A549 (cell line): ENCODE measurements at regions not wholly inside any gene's neighbourhood (a gene's known extent, or its start where the extent isn't known, plus 50 kb on each side); places are given as distances from the start of the nearest gene placed in this dataset.

Experiments used
- ATAC-seq, 2 experiments: fragments of 200-7000 bp in 1 of 2; fragments of >200 bp in 1 of 2; cut with Nextera tagmentation in 1 of 2; cut with Tn5 transposase in 1 of 2; 3 replicates each; pipeline versions ENCODE4 v1.8.0 to v1.9.1; 2018 to 2020; ENCODE audit warnings: mild to moderate bottlenecking in 1 of 2, moderate library complexity in 1 of 2
- CTCF ChIA-PET: fragments of 300-600 bp; sonication (Branson Sonifier 250); formaldehyde crosslinking; extraction: SDS; loops from one replicate; lab custom pipeline; 2021; ENCODE audit warnings: antibody characterized with exemption, inconsistent platforms; lab: Yijun Ruan, JAX
- POLR2A ChIA-PET: fragments of 350-600 bp; formaldehyde crosslinking; extraction: SDS; loops from one replicate; lab custom pipeline; 2021; ENCODE audit warnings: antibody characterized with exemption, inconsistent platforms; lab: Yijun Ruan, JAX
- DNase-seq, 2 experiments: peaks; one replicate each; pipeline versions ENCODE4 v3.0.0 to v3.0.0-alpha.2; 2011 to 2016; ENCODE audit warnings: low read depth in 1 of 2, low spot score in 1 of 2
- FAIRE-seq: peaks from 2 replicates; lab custom pipeline; 2011; peaks lifted over from hg19 to GRCh38; lab: Jason Lieb, UNC
- H3K27ac ChIP-seq, 2 experiments: fragments of >200 bp; sonication (Bioruptor Twin); formaldehyde crosslinking; 3 replicates each; pipeline ENCODE4 v1.5.1; 2016 to 2017
- H3K4me1 ChIP-seq: fragments of >200 bp; sonication (Bioruptor Twin); formaldehyde crosslinking; 3 replicates; pipeline ENCODE4 v1.6.1; 2016
- H3K4me2 ChIP-seq: fragments of >200 bp; sonication (Bioruptor Twin); formaldehyde crosslinking; 3 replicates; pipeline ENCODE4 v1.6.1; 2016
- H3K4me3 ChIP-seq: fragments of >200 bp; sonication (Bioruptor Twin); formaldehyde crosslinking; 3 replicates; pipeline ENCODE4 v1.5.1; 2016
- H3K9me3 ChIP-seq: fragments of >200 bp; sonication (Bioruptor Twin); formaldehyde crosslinking; 3 replicates; pipeline ENCODE4 v1.6.1; 2016
- CBX2 ChIP-seq: fragments of 200-600 bp; sonication (generic); IDR thresholded peaks from 2 replicates; pipeline ENCODE4 v1.6.1; 2016; ENCODE audit warnings: low read depth, mild to moderate bottlenecking, borderline replicate concordance
- CBX8 ChIP-seq: fragments of 200-600 bp; sonication (generic); IDR thresholded peaks from 2 replicates; pipeline ENCODE4 v1.6.1; 2016
- CEBPB ChIP-seq, 2 experiments: fragments of >200 bp in 1 of 2; sonication (Bioruptor Twin) in 1 of 2; formaldehyde crosslinking in 1 of 2; IDR thresholded peaks; 2 replicates each; pipeline ENCODE4 v1.6.1; 2012 to 2016
- CHD2 ChIP-seq: fragments of 150-350 bp; IDR thresholded peaks from 2 replicates; pipeline ENCODE4 v1.6.1; 2014; ENCODE audit warnings: low read length; ENCODE audit not compliant: partially characterized antibody
- CHD4 ChIP-seq: fragments of 200-600 bp; sonication (generic); IDR thresholded peaks from 2 replicates; pipeline ENCODE4 v1.6.1; 2016; ENCODE audit warnings: antibody characterized with exemption, mild to moderate bottlenecking, borderline replicate concordance
- EHMT2 ChIP-seq: fragments of 200-600 bp; sonication (generic); IDR thresholded peaks from 2 replicates; pipeline ENCODE4 v1.6.1; 2016; ENCODE audit warnings: antibody characterized with exemption, low read depth, mild to moderate bottlenecking, moderate library complexity
- FOSL2 ChIP-seq, 2 experiments: fragments of 450-650 bp in 1 of 2; fragments of >200 bp in 1 of 2; sonication (Bioruptor Twin) in 1 of 2; formaldehyde crosslinking; IDR thresholded peaks; 2 replicates each; pipeline versions ENCODE4 v1.5.0 to v1.6.1; 2016 to 2020; ENCODE audit warnings: mild to moderate bottlenecking in 1 of 2, moderate library complexity in 1 of 2
- HDAC2 ChIP-seq: fragments of 200-600 bp; sonication (generic); IDR thresholded peaks from 2 replicates; pipeline ENCODE4 v1.6.1; 2016
- HEYL ChIP-seq: fragments of 250-450 bp; sonication (Bioruptor Pico); IDR thresholded peaks from 2 replicates; pipeline ENCODE4 v1.8.0; 2021; ENCODE audit warnings: mild to moderate bottlenecking, moderate library complexity
- JUNB ChIP-seq: fragments of >200 bp; sonication (Bioruptor Twin); formaldehyde crosslinking; IDR thresholded peaks from 2 replicates; pipeline ENCODE4 v1.6.1; 2016
- KDM1A ChIP-seq: fragments of 200-600 bp; sonication (generic); IDR thresholded peaks from 2 replicates; pipeline ENCODE4 v1.6.1; 2016; ENCODE audit warnings: low read depth, mild to moderate bottlenecking
- MAFK ChIP-seq: fragments of 450-650 bp; IDR thresholded peaks from 2 replicates; pipeline ENCODE4 v1.6.1; 2014; ENCODE audit not compliant: partially characterized antibody
- MAZ ChIP-seq: fragments of 150-350 bp; IDR thresholded peaks from 2 replicates; pipeline ENCODE4 v1.6.1; 2014; ENCODE audit warnings: antibody characterized with exemption, low read depth, low read length, borderline replicate concordance
- NR3C1 ChIP-seq: fragments of >200 bp; sonication (Bioruptor Twin); formaldehyde crosslinking; IDR thresholded peaks from 3 replicates; pipeline ENCODE4 v1.6.1; 2017
- POLR2AphosphoS2 ChIP-seq: conservative IDR thresholded peaks from 2 replicates; pipeline ENCODE4 v1.6.1; 2012; ENCODE audit warnings: low read length, improper control_type of control experiment, inconsistent platforms
- RCOR1 ChIP-seq: fragments of 150-350 bp; IDR thresholded peaks from 2 replicates; pipeline ENCODE4 v1.6.1; 2014; ENCODE audit warnings: antibody characterized with exemption, low read length, low read depth
- SMC3 ChIP-seq: fragments of >200 bp; sonication (Bioruptor Twin); formaldehyde crosslinking; IDR thresholded peaks from 3 replicates; pipeline ENCODE4 v1.6.1; 2018; ENCODE audit warnings: inconsistent platforms
- TP53 ChIP-seq: fragments of 250-450 bp; sonication (Bioruptor Pico); IDR thresholded peaks from 2 replicates; pipeline ENCODE4 v1.5.0; 2021; ENCODE audit warnings: mild to moderate bottlenecking, moderate library complexity
- ZSCAN20 ChIP-seq: fragments of 250-450 bp; sonication (Bioruptor Pico); IDR thresholded peaks from 2 replicates; pipeline ENCODE4 v1.8.0; 2022; ENCODE audit warnings: mild to moderate bottlenecking, moderate library complexity
- WGBS: methylation state at CpG from one replicate; pipeline ENCODE4 v1.1.6; 2017; ENCODE audit errors: missing lambda C conversion rate; 5-methylcytosine and 5-hydroxymethylcytosine counted together
- TF ChIP-seq, protein P1 (sequence below): IDR thresholded peaks from 2 replicates; pipeline ENCODE4 v1.6.1; 2012; ENCODE audit warnings: low read depth, borderline replicate concordance
- TF ChIP-seq, protein P2 (sequence below): fragments of >200 bp; sonication (Bioruptor Twin); formaldehyde crosslinking; IDR thresholded peaks from 3 replicates; pipeline ENCODE4 v1.6.1; 2016
- TF ChIP-seq, protein P3 (sequence below): fragments of 150-350 bp; IDR thresholded peaks from 2 replicates; pipeline ENCODE4 v1.6.1; 2014; ENCODE audit warnings: low read depth, mild to moderate bottlenecking, low read length
- TF ChIP-seq, protein P4 (sequence below): fragments of 450-650 bp; IDR thresholded peaks from 2 replicates; pipeline ENCODE4 v1.6.1; 2014; ENCODE audit warnings: antibody characterized with exemption

DNA sequence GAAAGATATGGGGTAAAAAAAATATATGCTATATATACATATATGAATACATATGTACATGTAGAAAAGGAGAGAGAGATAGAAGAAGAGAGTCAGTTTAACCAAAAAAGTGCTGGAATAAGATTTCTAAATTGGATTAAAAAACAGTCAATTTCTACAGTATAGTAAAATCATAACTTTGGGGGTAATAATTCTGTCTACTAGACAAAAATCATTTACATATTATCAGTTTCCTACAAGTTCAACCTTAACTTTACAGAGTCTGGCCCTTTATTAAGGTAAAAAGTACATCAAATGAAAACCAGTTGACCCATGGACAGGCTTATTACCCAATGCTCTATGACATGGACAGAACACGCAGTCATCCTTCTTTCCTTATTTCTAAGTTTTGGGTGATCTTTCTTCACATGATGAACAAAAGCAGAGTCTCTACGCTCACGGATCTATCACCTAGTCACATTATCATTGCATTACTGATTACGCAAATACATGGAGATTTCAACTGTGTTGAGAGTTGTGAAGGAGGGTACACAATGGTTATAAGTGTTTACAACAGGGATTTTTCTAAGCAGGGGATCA lies 63.9 kb upstream of the SMIM36 start:
- no peak for DNase-seq
- H3K27ac ChIP-seq: peak overlapping the region in 1 of 2 experiments; percentile 44; a peak in 2 of 6 replicates
- peaks cover 32% of the 10 kb centered on the region for H3K4me1 ChIP-seq
- H3K4me2 ChIP-seq: no peak overlapping the region
- no peaks in the 10 kb centered on the region for H3K9me3 ChIP-seq
- FAIRE-seq: peak; percentile 73
- no peak overlapping the region for H3K4me3 ChIP-seq
- 94% methylated on average over 4 of the region's 4 CpGs for WGBS
- no peak for ATAC-seq
- ChIA-PET CTCF (no interaction called here), POLR2A (no interaction called here)
- no peak for TF ChIP-seq KDM1A
- peak; percentile 74 for TF ChIP-seq MAFK

DNA sequence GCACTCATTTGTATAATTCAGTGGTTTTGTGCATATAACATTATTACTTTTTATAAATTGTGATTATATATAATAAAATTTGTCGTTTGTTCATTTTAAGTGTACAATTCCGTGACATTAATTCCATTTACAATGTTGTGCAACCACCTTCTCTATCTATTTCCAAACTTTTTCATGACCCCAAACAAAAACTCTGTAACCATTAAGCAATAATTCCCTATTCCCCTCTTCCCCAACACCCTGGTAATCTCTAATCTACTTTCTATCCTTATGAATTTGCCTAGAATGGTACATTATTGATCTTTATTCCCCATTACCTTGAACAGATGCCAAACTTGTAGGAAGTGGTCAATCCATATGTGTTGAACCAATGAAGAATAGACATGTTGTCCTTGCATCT lies 61.3 kb upstream of the SMIM36 start:
- no peaks in the 10 kb centered on the region for H3K9me3 ChIP-seq
- FAIRE-seq (peak; percentile 46), DNase-seq (no peak), ATAC-seq (no peak)
- no peak overlapping the region for H3K4me3 ChIP-seq
- ChIA-PET CTCF (interaction anchor here (1.0 to 3.1 kb wide), 3 partner anchors 16 to 69 kb away, joined by 5 to 22 read pairs (median 6); no protein-coding TSS in a partner anchor), POLR2A (no interaction called here)
- no peak for TF ChIP-seq POLR2AphosphoS2
- TF ChIP-seq TP53 (CRISPR knock-in tag): no peak
- TF ChIP-seq, protein P1, sequence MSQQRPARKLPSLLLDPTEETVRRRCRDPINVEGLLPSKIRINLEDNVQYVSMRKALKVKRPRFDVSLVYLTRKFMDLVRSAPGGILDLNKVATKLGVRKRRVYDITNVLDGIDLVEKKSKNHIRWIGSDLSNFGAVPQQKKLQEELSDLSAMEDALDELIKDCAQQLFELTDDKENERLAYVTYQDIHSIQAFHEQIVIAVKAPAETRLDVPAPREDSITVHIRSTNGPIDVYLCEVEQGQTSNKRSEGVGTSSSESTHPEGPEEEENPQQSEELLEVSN: no peak
- TF ChIP-seq CBX8: no peak
- TF ChIP-seq, protein P2, sequence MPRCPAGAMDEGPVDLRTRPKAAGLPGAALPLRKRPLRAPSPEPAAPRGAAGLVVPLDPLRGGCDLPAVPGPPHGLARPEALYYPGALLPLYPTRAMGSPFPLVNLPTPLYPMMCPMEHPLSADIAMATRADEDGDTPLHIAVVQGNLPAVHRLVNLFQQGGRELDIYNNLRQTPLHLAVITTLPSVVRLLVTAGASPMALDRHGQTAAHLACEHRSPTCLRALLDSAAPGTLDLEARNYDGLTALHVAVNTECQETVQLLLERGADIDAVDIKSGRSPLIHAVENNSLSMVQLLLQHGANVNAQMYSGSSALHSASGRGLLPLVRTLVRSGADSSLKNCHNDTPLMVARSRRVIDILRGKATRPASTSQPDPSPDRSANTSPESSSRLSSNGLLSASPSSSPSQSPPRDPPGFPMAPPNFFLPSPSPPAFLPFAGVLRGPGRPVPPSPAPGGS: no peak
- TF ChIP-seq, protein P3, sequence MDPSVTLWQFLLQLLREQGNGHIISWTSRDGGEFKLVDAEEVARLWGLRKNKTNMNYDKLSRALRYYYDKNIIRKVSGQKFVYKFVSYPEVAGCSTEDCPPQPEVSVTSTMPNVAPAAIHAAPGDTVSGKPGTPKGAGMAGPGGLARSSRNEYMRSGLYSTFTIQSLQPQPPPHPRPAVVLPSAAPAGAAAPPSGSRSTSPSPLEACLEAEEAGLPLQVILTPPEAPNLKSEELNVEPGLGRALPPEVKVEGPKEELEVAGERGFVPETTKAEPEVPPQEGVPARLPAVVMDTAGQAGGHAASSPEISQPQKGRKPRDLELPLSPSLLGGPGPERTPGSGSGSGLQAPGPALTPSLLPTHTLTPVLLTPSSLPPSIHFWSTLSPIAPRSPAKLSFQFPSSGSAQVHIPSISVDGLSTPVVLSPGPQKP: no peak
- TF ChIP-seq SMC3: no peak
- TF ChIP-seq RCOR1: no peak
- no peak for TF ChIP-seq HEYL (CRISPR knock-in tag)
- no peak for TF ChIP-seq JUNB
- H3K4me1 ChIP-seq: peaks cover 33% of the 10 kb centered on the region
- H3K4me2 ChIP-seq: no peak overlapping the region
- no peak overlapping the region for H3K27ac ChIP-seq
- WGBS: 49% methylated on average over 2 of the region's 2 CpGs

DNA sequence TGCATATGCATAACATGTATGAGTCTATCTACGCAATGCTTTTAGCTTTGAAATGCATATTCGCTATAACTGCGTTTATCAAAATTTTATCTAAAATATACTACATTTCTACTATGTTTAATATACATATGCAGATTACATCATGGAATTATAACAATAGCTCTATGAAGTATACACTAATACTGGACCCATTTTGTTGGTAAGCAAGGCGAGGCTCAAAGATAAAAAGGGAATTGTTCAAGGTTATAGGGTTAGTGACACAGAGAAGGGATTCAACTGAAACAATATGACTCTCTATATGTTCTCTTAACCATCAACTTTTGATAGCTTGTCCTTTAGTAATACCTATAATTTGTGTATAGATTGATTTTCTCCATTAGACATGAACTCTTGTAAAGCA lies 60.9 kb upstream of the SMIM36 start:
- POLR2A ChIA-PET: no interaction called here
- TF ChIP-seq FOSL2 (IDR thresholded peaks at IDR 0.05) (no peak), FOSL2 (CRISPR knock-in tag; IDR thresholded peaks at IDR 0.05) (no peak), HDAC2 (no peak), CBX2 (no peak), ZSCAN20 (CRISPR knock-in tag) (no peak), CHD2 (no peak), NR3C1 (no peak), MAZ (no peak), EHMT2 (no peak), CEBPB (IDR thresholded peaks at IDR 0.05) (no peak), CHD4 (no peak)
- TF ChIP-seq, protein P4, sequence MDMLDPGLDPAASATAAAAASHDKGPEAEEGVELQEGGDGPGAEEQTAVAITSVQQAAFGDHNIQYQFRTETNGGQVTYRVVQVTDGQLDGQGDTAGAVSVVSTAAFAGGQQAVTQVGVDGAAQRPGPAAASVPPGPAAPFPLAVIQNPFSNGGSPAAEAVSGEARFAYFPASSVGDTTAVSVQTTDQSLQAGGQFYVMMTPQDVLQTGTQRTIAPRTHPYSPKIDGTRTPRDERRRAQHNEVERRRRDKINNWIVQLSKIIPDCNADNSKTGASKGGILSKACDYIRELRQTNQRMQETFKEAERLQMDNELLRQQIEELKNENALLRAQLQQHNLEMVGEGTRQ: no peak

More for the DNA sequence above, 60.9 kb upstream of the SMIM36 start:
- FAIRE-seq (no peak), ATAC-seq (no peak), DNase-seq (no peak)
- H3K4me3 ChIP-seq: no peak overlapping the region
- CTCF ChIA-PET: interaction anchor here (1.0 to 3.1 kb wide), 6 partner anchors 8 to 69 kb away, joined by 3 to 22 read pairs (median 4); no protein-coding TSS in a partner anchor
- no peaks in the 10 kb centered on the region for H3K9me3 ChIP-seq
- peaks cover 31% of the 10 kb centered on the region for H3K4me1 ChIP-seq
- no peak overlapping the region for H3K4me2 ChIP-seq
- no peak overlapping the region for H3K27ac ChIP-seq
- 88% methylated on average over 4 of the region's 4 CpGs for WGBS
